ENCODE measurements at regions not wholly inside any gene's neighbourhood (a gene's known extent, or its start where the extent isn't known, plus 50 kb on each side); places are given as distances from the start of the nearest gene placed in this dataset.

- no peak for TF ChIP-seq CTCF (IDR thresholded peaks at IDR 0.05; ENCODE audit: low read depth, low read length)
- no peak for DNase-seq (ENCODE audit: low read depth, low spot score)
- no peak overlapping the region for H3K4me3 ChIP-seq (ENCODE audit: low read depth, low read length)
- in situ Hi-C loops (cut with HindIII; ENCODE audit: low sequenced_read_pairs) = no loop called here
Observed at GRCh38 chr6:14328163-14328562, 210.6 kb downstream of the CD83 start.

- in situ Hi-C loops (cut with HindIII; ENCODE audit: low sequenced_read_pairs) = no loop called here
- peak; percentile 39 for DNase-seq (ENCODE audit: low read depth, low spot score)
- TF ChIP-seq CTCF (IDR thresholded peaks at IDR 0.05; ENCODE audit: low read depth, low read length) = no peak
Observed at GRCh38 chr6:14333556-14334305, 216.2 kb downstream of the CD83 start.

GRCh38 chr6:14335071-14335470 is 217.5 kb downstream of the CD83 start:
- H3K4me3 ChIP-seq (ENCODE audit: low read depth, low read length) = no peak overlapping the region
- TF ChIP-seq CTCF (IDR thresholded peaks at IDR 0.05; ENCODE audit: low read depth, low read length) = no peak
- in situ Hi-C loops (cut with HindIII; ENCODE audit: low sequenced_read_pairs) = no loop called here
- DNase-seq (ENCODE audit: low read depth, low spot score) = no peak

More at GRCh38 chr6:14333556-14334305, 216.2 kb downstream of the CD83 start:
- H3K4me3 ChIP-seq (ENCODE audit: low read depth, low read length) = no peak overlapping the region

- TF ChIP-seq CTCF (IDR thresholded peaks at IDR 0.05; ENCODE audit: low read depth, low read length) = no peak
- no peak for DNase-seq (ENCODE audit: low read depth, low spot score)
- H3K4me3 ChIP-seq (ENCODE audit: low read depth, low read length) = no peak overlapping the region
- in situ Hi-C loops (cut with HindIII; ENCODE audit: low sequenced_read_pairs) = no loop called here
Observed at GRCh38 chr6:14337152-14337551, 219.6 kb downstream of the CD83 start.

- no peak for DNase-seq (ENCODE audit: low read depth, low spot score)
- H3K4me3 ChIP-seq (ENCODE audit: low read depth, low read length) = no peak overlapping the region
- TF ChIP-seq CTCF (IDR thresholded peaks at IDR 0.05; ENCODE audit: low read depth, low read length) = no peak
- in situ Hi-C loops (cut with HindIII; ENCODE audit: low sequenced_read_pairs) = no loop called here
Observed at GRCh38 chr6:14339172-14339571, 221.6 kb downstream of the CD83 start.

GRCh38 chr6:14339711-14340584 is 222.4 kb downstream of the CD83 start:
- in situ Hi-C loops (cut with HindIII; ENCODE audit: low sequenced_read_pairs) = no loop called here
- TF ChIP-seq CTCF (IDR thresholded peaks at IDR 0.05; ENCODE audit: low read depth, low read length) = no peak
- no peak overlapping the region for H3K4me3 ChIP-seq (ENCODE audit: low read depth, low read length)
- DNase-seq (ENCODE audit: low read depth, low spot score) = no peak

All from astrocyte of the spinal cord (primary cell).